ENCODE measurements at regions not wholly inside any gene's neighbourhood (a gene's known extent, or its start where the extent isn't known, plus 50 kb on each side); places are given as distances from the start of the nearest gene placed in this dataset.

- Histone ChIP-seq H3K36me3 (no peaks in the 10 kb centered on the region), H3K4me3 (no peak overlapping the region), H3K4me1 (no peaks in the 10 kb centered on the region), H3K27me3 (no peaks in the 10 kb centered on the region), H3K9me3 (no peaks in the 10 kb centered on the region), H3K27ac (no peak overlapping the region)
- TF ChIP-seq POLR2A (IDR thresholded peaks at IDR 0.05) (no peak), CTCF (IDR thresholded peaks at IDR 0.05) (no peak)
- no peak for DNase-seq
Observed at GRCh38 chr11:70694371-70694770, 296.0 kb downstream of the CTTN start.

GRCh38 chr11:70695086-70695960 is 297.0 kb downstream of the CTTN start:
- no peaks in the 10 kb centered on the region for H3K36me3 ChIP-seq
- H3K27me3 ChIP-seq = no peaks in the 10 kb centered on the region
- DNase-seq = no peak
- no peak overlapping the region for H3K27ac ChIP-seq
- H3K4me3 ChIP-seq = no peak overlapping the region
- TF ChIP-seq CTCF (IDR thresholded peaks at IDR 0.05) (no peak), POLR2A (IDR thresholded peaks at IDR 0.05) (no peak)
- H3K9me3 ChIP-seq = no peaks in the 10 kb centered on the region
- H3K4me1 ChIP-seq = no peaks in the 10 kb centered on the region

- Histone ChIP-seq H3K9me3 (no peaks in the 10 kb centered on the region), H3K27me3 (no peaks in the 10 kb centered on the region), H3K4me3 (no peak overlapping the region), H3K27ac (no peak overlapping the region), H3K36me3 (no peaks in the 10 kb centered on the region), H3K4me1 (no peaks in the 10 kb centered on the region)
- DNase-seq = no peak
- TF ChIP-seq POLR2A (IDR thresholded peaks at IDR 0.05) (no peak), CTCF (IDR thresholded peaks at IDR 0.05) (no peak)
Observed at GRCh38 chr11:70696076-70696475, 297.7 kb downstream of the CTTN start.

GRCh38 chr11:70696564-70696963 is 298.2 kb downstream of the CTTN start:
- Histone ChIP-seq H3K9me3 (no peaks in the 10 kb centered on the region), H3K36me3 (no peaks in the 10 kb centered on the region), H3K27me3 (no peaks in the 10 kb centered on the region), H3K27ac (no peak overlapping the region), H3K4me3 (no peak overlapping the region), H3K4me1 (no peaks in the 10 kb centered on the region)
- no peak for TF ChIP-seq POLR2A (IDR thresholded peaks at IDR 0.05)
- TF ChIP-seq CTCF (IDR thresholded peaks at IDR 0.05) = no peak
- no peak for DNase-seq

GRCh38 chr11:70697701-70698100 is 299.4 kb downstream of the CTTN start:
- H3K4me1 ChIP-seq = no peaks in the 10 kb centered on the region
- no peaks in the 10 kb centered on the region for H3K36me3 ChIP-seq
- H3K4me3 ChIP-seq = no peak overlapping the region
- DNase-seq = no peak
- H3K9me3 ChIP-seq = no peaks in the 10 kb centered on the region
- TF ChIP-seq POLR2A (IDR thresholded peaks at IDR 0.05) (no peak), CTCF (IDR thresholded peaks at IDR 0.05) (no peak)
- no peak overlapping the region for H3K27ac ChIP-seq
- no peaks in the 10 kb centered on the region for H3K27me3 ChIP-seq
